Amygdala (tissue), 56 donors: ENCODE measurements at regions not wholly inside any gene's neighbourhood (a gene's known extent, or its start where the extent isn't known, plus 50 kb on each side); places are given as distances from the start of the nearest gene placed in this dataset.
"Not testable (repeated sequence)": the region's sequence is repeated elsewhere in the genome, so short reads cannot be mapped to it uniquely, and the experiment has no call there.

ENCODE experiments used
- DNase-seq, 56 donors: peaks; one replicate each; lab custom pipeline; 2025; lab: John Stamatoyannopoulos, UW

DNA sequence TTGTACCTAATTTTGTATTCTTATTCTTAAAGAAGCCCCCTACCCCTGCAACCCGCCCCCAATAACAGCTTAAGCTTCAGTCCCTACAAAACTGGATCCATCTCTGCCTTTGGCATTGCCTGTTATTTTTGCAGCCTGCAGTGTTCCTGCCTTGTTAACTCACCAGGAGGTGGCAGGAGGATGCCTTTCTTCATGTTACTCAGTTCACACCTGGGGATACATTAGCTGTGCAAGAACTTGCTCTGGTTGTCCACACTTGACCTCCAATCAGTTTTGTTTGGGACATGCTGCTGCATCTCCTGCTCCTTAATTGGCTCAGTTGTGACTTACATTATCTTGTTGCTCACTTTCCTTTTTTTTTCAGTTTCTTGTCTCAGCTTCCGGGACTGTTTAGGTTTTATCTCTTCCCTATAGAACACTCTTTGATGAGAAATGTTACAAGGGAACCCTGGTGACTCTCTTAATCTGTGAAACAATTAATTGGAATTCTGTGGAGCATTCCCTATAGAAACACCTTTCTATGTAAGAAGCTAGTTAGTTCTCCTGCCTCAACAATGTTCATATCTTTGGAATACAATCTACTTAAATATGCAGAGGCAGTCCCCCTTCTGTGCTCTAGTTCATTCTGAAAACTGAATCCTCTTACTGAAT is 467.7 kb upstream of the ACO1 start:
- DNase-seq, result no peak

DNA sequence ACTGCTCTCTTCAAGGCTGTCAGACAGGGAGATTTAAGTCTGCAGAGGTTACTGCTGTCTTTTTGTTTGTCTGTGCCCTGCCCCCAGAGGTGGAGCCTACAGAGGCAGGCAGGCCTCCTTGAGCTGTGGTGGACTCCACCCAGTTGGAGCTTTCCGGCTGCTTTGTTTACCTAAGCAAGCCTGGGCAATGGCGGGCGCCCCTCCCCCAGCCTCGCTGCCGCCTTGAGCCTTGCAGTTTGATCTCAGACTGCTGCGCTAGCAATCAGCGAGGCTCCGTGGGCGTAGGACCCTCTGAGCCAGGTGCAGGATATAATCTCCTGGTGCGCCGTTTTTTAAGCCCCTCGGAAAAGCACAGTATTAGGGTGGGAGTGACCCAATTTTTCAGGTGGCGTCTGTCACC is 446.7 kb upstream of the ACO1 start:
- DNase-seq, result not testable (repeated sequence)

DNA sequence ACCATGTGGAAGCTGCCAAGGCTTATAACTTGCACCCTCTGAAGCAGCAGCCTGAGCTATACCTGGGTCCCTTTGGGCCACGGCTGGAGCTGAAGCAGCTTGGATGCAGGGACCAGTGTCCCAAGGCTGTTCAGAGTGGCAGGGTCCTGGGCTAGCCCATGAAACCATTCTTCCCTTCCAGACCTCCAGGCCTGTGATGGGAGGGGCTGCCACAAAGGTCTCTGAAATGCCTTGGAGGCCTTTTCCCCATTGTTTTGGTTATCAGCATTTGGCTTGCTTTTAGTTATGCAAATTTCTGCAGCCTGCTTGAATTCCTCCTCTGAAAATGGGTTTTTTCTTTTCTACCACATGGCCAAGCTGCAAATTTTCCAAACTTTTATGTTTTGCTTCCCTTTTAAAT is 433.7 kb upstream of the ACO1 start:
- DNase-seq, result no peak

DNA sequence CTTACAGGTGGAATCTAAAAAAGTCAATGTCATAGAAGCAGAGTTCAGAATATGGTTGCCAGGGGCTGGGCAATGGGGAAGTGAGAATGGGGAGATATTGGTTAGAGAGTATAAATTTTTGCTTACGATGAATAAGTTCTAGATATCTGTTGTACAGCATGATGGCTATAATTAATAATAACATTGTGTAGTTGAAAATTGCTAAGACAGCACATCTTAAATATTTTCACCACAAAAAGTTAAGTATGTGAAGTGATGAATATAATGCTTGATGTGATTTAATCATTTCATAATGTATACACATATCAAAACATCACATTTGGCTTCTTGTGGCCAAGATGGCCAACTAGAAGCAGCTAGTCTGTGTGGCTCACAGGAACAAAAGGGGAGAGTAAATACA is 425.9 kb upstream of the ACO1 start:
- DNase-seq, result no peak

DNA sequence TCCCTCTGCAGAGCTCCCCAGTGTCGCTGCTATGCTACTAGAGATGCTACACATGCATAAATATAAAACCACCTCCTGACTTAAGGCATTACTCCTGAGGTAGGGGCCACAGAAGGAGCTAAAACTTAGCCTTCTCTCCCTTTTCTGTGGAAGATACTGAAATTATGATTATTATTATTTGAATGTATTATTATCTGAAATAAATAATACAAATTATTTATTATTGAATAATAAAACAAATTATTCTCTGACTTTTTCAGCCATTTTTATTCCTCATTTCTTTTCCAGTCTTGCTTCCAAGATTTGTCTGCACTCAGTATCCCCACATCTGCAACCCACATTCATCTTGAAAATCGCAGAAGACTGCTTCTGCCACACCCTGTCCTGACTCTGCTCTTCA is 414.9 kb upstream of the ACO1 start:
- DNase-seq, result no peak

DNA sequence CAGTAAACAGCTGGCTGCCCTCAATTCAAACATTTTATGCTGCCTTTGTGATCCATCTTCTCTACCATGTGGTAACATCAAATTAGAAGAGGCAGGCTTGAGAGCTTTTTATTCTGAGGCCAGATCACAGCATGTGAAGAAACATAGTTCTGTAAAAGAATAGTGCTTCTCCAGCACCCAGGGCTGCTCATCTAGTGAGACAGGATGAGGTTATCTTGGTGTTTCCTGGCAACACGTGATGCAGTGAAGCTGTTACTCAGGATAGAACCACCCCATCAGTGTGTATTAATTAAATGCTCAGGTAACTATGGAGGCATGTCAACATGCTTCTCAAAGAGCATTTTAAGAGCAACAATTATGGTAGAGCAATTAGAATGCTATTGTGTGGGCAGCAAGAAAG is 400.5 kb upstream of the ACO1 start:
- no peak for DNase-seq

DNA sequence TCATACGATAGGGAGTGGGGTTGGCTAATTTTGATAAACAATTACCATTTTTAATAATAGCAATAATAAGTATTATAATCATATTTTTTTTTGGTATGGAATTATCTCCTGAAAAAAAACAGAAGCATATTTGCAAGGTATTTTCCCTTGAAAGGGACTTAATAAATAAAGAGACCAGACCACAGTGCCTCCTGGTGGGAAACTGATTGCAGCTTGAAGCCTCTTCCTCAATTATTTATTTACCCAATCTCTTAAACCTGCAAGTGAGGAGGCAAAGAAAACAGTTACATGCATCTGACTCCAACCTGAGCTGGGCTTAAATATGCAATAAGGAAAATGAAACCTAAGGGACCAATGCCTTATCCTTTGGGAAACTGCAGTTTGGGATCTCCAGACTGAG is 388.1 kb upstream of the ACO1 start:
- DNase-seq, result no peak

DNA sequence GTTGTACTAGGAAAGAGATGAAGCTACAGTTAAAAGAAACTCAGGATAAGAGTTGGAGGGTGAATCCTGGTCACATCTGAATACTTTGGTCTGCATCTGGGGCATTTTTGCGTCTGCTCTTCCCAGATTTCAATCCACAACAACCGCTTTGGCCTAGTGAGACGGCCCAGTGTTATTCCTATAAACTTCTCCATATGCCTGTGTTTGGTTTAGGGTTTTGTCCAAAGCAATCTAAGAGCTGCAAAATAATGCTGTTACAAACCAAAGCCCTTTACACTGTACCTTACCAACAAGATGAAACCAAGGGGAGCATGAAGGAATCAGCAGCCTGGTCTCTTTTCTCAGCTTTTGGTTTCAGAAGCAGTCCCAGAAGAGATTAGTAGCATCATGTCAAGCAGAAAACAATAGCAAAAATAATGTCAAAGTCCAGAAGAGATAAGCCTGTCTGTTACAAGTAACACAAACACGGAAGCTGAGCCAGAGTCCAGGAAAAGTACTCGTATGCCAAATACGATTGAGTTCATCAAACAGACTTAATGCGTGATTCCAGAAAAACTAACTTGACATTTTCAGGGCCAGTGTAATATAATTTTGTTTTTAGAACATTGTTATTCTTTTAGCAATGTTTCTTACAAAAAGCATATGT is 379.9 kb upstream of the ACO1 start:
- no peak for DNase-seq

DNA sequence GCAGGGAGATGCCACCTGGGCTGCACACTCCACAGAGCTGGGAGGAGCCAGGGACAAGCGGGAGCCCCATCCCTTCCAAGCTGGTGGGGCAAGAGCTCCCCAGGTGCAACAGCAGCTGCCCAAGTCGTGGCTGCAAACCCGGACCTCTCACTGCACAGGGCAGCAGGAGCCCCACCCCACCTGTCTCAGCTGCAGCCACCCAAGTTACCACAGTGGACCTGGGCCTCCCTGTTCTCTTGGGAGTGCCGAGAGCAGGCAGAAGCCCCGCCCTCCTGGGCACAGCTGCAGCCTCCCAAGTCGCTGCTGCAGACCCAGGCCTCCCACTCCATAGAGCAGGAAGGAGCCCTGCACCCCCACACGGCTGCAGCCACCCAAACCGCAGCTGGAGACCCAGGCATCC is 374.1 kb upstream of the ACO1 start:
- no peak for DNase-seq

DNA sequence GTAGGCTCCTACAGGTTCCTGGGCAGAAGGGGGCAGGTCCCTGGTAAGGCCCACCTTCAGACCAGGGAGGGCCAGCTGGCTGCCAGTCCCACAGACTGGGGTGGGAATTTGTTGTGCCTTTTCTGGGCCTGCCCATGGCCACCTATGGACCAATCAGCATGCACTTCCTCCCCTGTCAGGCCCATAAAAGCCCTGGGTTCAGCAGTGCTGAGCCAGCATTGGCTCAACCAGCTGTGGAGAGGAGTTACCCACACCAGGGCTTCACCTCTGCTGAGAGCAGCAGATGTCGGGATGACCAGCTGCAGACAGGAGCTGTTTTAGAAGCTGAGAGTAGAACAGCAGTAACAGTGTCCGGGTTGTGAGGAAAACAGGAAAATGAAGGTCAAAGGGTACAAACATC is 373.4 kb upstream of the ACO1 start:
- no peak for DNase-seq

DNA sequence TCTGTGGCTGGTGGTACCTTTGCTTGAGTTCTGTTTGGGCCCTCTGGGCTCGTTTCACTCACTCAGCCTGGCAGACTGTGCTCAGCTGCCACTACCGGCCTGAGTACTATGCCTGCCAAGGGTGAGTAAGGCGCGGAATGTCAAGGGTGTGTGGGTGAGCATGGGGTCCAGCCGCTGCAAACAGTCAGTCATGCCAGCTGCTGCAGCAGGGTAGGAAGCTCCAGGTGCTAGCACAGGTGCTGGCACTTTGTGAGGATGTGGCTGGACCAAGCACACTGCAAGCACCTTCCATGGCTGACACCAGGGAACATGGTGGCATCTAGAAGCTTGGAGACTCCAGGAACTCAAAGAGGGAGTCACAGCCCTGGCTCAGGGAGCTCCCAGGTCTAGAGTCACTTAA is 368.6 kb upstream of the ACO1 start:
- no peak for DNase-seq

DNA sequence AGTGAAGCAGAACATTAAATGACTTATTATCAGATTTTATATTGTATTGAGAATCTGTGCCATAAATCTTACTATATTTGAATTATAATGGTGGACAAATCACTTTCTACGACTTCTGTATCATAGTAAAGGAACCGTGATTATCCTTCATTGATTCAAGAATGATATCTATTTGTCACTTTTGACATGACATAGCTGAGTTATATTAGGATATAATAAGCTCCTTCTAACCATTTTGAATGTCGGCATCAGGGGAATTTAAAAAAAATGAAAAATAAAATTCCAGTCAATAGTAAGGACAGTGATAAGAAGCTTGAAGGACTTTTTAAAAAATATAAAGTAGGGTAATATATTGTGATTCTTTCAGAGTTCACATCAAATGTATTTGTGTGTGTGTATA is 338.9 kb upstream of the ACO1 start:
- no peak for DNase-seq

DNA sequence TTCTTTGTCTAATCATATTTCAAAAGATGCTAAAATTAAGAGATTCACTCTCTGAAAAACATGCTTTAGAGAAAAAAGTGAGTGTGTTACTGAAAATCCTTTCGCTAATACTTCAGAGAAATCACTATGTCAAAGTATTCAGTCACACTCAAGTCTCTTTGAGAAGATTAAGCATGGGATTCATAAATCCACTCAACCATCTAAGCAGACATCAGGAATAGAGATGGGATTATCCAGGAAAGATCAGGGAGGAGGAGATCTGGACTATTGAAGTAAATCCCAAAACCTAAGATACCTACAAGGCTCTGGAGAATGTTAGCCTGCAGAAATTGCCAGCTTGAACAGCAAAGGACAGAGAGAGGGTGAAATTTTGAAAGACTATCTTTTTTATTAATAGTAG is 317.2 kb upstream of the ACO1 start:
- DNase-seq, result no peak

DNA sequence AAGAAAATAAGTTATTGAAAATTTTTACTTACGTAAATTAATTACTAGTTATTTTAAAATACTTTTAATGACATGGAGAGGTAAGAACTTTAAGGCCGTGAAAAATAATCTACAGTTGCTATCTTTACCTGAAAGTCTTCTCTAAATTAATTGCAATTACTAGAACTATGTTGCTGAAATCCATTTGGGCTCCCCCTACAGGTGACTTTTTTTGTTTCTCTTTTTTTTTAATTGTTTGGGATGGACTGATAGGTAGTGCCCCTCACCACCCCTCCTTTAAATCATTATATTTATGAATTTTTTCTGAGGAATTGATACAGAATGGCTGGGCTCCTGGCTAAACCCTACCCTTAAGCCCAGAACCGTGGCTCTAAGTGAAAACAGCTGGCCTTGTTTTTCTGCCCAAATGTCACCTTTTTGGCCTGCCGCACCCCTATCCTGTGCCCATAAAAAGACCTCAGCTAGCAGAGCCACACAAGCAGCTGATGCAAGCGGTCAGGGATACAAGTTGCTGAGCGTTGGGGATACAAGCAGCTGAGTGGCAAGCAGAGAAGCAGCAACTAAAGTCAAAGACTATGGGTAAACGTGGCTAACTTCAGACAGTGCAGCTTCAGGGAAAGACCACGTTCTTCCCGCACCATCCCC is 315.2 kb upstream of the ACO1 start:
- no peak for DNase-seq

DNA sequence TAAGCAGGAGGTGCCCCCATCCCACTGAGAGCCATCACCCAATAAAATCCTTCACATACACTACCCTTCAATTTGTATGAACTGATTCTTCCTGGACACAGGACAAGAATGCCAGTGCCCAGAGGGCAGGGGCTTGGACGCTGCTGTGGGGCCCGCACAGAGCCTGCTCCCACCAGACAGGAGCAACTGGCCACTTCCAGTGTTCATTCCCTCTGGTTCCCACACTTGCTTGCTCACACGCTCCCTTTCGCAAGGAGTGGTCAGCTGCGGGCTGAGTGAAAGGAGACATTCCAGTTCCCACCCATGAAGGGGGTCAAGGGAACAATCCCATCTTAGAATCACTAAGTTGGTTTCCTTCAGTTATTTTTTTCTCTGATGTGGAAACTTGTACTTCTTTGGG is 314.5 kb upstream of the ACO1 start:
- no peak for DNase-seq

DNA sequence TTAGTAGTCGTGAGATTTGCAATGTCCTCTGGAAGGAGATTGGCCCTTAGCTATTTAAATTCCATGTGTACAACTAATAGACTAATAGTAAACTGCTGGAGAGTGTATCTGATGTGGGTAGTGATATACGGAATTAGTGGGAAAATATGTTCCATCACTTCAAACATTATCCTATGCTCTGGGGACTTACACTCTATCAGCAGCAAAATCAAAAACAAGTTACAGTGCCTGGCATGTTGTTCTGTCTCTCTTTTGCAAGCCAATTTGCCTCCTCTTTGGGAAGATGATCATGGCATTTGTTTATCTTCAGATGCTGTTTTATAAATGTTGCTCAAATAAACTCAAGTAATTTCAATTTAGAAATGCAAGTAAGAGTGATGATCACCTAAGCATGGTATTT is 311.9 kb upstream of the ACO1 start:
- DNase-seq, result no peak

DNA sequence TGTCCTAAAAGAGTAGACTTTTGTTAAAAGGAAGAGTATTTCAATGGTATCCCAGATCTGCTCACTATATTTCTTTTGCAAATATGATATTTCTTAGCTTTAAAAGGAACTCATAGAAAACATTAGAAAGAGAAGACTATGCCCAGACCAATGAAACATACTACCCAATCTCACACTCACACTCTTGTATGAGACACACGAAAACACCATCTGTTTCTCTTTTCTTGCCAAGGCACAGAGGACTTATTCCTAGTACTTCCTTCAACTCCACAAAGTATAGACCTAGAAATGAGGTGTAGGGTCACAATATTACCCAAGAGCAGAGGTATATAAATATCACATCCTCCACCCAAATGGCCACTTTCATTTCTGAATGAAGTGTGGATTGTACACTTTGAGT is 292.4 kb upstream of the ACO1 start:
- DNase-seq, result no peak

DNA sequence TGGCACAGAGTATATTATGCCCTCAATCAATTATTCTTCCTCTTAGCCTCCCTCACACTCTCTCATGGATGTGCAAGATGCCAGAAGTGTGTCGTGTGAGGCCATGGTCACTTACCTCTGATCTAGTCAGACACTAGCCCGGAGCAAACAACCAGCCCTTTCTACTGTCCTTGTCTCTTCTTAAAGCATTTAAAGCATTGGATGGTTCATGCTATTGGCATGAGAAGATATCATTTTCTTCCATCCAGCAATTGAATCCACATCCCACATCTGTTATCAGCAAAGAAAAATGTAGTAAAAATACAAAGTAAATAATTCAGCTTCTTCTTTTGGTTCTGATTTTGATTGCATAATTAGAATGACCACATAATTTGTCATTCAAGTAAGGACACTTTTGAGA is 267.2 kb upstream of the ACO1 start:
- no peak for DNase-seq

DNA sequence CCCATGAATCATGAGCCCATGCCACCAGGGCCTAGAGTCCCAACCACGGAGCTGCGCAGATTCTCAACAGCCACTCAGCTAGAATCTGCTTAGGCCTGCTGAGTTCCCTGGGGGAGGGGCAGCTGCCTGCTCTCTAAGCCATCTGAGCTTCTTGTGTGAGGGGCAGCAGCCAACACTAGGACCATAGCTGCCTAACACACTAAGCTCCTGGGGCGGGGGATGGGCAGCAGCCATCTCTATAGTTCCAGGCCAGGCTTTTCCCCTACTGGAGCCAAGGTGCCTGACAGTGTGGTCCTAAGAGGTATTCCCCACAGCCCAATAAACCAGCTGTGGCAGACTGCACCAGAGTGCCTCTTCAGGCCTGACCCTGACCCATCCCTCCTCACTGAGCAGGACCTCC is 255.9 kb upstream of the ACO1 start:
- no peak for DNase-seq

DNA sequence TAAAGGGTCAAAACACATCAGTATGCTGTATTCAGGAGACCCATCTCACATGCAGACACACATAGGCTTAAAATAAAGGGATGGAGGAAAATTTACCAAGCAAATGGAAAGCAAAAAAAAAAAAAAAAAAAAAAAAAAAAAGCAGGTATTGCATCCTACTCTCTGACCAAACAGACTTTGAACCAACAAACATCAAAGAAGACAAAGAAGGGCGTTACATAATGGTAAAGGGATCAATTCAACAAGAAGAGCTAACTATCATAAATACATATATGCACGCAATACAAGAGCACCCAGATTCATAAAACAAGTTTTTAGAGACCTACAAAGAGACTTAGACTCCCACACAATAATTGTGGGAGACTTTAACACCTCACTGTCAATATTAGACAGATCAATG is 253.7 kb upstream of the ACO1 start:
- not testable (repeated sequence) for DNase-seq

DNA sequence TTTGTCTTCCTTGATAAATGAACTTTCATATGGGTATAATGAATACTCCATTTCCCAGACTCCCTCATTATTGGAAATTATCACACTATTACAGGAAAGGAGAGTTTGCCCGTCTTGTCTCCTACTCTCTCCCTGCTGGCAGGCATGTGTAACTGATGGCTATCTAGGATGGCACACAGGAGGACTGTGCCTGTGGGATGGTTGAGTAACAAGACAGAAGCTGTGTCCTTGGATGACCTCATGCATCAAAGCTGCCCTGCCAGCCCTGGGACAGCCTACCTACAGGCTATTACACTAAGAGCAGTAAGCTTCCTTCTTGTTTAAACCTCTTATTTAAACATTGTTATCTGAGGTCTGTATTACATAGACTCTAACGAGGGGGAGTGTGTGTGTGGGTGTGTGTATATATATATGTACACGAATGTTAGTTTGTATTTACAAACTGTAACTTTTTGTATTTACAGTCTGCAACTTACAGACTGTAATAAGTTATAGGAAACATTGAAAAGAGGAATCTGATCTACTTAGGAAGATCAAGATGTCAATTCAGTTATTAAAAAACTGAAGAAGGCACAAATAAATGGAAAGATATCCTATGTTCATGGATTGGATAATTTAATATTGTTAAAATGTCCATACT is 247.6 kb upstream of the ACO1 start:
- DNase-seq, result no peak

DNA sequence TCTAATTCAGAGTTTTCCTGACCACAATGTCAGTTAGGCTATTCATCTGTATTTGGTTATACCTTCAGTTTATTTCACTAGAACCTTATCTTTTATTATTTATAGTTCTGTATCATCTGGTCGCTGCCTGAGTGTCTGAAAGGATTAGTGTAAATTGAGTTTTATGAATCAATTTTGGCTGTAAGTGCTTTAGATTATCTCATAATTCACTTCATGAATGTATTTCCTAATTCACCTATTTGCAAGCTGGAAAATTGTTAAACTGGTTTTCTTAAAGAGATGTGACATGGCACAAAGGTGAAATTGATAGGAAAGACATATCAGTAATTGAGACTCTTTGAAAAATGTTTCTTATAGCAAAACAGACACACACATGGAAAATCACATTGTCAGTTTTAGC is 242.4 kb upstream of the ACO1 start:
- DNase-seq, result no peak
